NCI-H2029 (cell line): ENCODE measurements at regions not wholly inside any gene's neighbourhood (a gene's known extent, or its start where the extent isn't known, plus 50 kb on each side); places are given as distances from the start of the nearest gene placed in this dataset.

Source experiments
- DNase-seq: peaks from one replicate; lab custom pipeline; 2025; lab: John Stamatoyannopoulos, UW

DNA sequence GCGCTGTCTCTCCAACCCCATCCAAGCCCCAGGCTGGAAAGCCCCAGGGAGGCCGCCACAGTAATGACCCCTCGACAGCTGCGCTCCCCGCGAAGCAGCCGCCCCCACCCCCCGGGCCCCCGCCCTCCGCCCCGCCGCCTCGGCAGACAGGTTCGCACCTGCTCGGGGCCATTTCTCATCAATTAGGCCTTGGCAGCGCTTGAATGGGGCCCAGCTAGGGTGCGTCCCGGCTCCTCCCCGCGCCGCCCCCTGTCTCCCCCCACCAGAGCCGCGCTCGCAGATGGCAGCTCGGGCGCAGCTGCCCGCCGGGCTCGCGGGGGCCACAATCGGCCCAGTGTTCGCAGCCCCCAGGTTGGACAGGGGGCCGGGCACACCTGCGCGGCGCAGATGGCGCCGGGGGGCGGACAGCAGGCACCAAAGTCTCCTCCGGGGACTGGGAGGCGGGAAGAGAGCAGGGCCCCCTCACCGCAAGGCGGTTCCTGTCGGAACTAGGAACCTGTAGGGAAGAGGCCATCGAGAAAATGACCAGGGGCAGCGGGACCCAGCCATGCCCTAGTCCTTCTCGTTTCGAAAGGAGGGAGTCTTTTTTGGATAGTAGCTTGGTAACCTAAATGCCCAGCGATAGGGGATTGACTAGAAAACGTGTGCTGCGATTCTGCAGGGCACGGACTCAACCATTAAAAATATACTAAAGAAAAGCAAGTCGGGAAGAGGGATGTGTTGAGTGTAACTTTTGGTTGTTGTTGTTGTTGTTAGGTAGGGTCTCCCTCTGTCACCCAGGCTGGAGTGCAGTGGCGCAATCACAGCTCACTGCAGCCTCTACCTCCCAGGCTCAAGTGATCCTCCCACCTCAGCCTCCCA is 83.2 kb upstream of the EYA2 start:
- peak; percentile 33 for DNase-seq

DNA sequence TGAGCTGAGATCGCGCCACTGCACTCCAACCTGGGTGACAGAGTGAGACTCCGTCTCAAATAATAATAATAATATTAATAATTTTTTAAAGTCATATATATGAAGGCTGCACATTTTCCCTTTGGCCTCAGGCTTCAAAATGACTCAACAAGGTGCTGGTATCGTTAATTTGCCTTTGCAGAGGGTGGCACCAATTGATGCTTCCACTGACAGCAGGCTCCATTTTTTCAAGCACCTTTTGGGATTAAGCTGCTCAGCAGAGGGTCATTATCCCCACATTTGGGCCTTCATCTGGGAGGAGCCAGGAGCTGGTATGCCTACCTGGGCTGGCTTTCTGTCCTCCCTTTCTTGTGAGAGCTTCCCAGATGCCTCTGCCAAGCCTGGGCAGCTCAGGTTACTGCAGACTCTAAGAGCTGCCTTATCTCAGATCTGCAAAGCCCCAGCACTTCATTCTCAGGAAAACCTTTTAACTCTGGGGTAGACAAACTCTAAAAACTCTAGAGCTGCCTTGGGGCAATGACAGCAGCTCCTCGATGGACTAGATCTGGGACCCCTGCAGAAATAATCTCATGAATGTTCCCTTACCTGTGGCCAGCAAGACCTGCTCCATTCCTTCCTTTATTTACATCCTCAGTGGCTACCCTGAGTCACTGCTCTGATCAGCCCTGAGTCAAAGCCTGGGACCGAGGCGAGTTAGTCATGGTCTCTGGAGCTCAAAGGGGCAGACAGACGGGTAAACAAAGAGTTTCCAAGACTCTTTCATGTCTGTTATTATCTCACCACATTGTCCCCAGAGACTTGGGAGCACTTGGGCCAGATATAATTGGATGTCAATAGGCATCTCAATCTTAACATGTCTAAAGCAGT is 80.0 kb upstream of the EYA2 start:
- no peak for DNase-seq

DNA sequence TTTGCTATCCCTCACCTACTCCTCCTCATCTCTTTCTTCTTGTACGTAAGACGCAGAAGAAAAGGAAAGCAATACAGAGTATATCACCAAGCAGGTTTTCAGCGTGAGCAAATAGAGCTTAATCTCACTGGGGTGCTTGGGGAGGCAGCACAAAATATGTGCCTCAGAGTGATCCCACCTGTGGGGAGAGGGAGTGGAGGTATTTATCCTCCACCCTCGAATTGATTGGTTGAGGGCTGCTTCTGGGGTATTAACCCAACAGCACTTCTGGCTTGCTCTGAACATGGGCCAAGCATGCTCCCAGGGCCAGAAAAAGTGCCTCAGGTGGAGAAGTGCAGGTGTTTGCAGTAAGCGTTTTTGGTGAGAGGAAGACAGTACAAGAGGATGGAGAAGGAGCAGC is 78.5 kb upstream of the EYA2 start:
- no peak for DNase-seq

DNA sequence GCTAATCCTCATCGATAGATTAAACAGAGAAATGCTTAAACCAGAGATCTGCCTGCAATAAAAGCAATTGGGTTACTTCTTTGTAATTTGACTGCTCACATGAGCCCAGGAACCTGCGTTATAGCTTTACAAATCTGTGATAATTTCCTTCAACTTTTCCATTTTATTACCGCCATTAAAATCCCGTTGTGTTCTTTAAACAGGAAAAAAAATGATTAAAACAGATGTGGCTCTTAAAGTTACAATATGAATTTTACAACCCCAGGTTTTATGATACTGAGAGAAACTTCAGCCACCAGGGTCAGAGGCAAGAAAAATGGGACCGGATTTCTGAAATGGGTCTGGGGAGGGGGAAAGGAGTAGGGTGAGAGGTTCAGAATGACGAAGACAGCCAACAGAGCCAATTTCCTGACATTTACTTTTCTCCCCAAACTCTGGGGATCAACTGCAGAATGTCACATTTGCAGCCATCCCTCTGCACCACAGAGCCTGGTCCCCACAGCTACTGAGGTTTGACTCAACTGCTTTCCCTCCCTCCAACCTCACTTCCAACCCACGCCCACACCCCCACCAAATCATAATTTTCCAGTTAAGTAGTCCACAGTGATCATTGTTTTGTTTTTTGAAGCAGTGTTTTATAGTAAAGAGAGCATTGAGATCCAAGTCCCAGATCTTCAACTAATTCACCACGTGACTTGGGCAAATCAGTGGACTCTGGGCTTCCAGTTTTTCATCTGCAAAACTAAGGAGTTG is 77.6 kb upstream of the EYA2 start:
- DNase-seq, result no peak

DNA sequence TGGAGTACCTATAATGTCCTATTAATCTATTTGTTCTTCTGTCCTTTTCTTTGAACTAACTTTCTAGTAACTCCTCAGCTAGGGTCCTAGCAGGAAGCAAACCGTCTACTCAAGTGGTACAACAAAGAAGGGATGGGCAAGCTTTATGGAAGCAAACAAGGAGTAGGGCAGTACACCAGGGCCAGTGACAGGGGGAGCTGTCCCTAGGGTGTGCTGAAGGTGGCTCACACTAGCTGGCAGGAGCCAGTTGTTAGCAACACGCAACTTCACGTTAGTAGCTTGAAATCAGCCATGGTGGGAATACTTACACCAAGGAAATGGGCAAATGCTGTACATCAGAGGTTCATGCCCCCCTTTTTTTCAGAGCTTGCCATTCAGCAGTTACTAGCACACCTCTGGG is 74.0 kb upstream of the EYA2 start:
- DNase-seq, result no peak

DNA sequence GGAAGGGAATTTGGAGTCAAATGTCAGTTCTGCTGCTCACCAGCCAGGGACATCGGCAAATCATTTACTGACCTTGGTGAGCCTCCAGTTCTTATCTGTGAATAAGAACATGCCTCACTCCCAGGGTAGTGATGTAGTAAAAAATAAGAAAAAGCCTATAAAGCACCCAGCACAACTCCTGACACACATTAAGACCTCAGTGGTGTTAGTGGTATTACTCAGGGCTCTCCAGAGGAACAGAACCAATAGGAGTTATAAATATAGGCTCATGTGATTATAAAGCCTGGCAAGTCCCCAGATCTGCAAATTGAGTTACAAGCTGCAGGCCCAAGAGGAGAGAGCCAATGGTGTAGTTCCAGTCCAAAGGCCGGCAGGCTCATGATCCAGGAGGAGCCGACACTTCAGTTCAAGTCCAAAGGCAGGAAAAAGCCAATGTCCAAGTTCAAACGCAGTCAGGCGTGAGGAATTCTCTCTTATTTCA is 71.3 kb upstream of the EYA2 start:
- no peak for DNase-seq

DNA sequence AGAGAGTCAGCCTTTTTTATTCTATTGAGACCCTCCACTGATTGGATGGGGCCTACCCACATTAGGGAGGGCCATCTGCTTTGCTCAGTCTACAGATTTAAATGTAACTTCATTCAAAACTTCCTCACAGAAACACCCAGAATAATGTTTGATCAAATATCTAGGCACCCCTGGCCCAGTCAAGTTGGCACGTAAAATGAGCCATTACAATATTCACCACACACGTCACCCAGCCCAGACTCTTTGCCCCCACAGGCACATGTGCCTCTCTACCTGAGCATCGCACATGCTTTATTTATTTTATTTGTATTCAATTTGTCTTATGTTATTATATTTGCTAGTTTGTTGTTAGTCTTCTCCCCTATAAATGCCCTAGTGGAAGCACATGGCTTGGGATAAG is 70.9 kb upstream of the EYA2 start:
- DNase-seq, result no peak

DNA sequence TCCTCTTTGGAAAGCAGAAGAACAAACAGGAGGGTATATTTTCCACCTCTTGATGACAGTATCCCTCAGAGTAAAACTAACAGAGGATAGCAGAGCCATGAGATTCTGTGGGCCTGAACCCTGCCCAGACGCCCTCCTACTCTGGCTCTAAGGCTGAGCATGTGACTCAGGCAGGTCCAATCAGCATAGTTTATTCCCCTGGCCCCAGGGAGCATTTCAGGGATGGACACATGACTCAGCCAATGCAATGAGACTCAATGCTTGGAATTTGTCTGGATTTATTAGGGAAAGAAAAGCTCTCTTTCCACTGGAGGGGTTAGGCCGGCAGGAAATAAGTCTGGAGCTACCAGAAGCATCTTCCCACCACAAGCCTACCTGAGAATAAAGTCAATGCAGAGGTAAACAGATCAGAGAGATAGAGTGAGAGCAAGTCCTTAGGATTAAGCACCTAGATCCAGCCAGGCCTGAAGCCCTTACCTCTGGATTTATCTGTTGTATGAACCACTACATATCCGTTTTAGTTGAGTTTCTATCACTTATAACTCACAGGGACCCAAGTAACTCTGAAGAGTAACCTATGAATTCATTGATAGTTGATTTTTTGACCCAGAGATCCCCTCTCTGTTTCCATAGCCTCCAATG is 68.2 kb upstream of the EYA2 start:
- no peak for DNase-seq

DNA sequence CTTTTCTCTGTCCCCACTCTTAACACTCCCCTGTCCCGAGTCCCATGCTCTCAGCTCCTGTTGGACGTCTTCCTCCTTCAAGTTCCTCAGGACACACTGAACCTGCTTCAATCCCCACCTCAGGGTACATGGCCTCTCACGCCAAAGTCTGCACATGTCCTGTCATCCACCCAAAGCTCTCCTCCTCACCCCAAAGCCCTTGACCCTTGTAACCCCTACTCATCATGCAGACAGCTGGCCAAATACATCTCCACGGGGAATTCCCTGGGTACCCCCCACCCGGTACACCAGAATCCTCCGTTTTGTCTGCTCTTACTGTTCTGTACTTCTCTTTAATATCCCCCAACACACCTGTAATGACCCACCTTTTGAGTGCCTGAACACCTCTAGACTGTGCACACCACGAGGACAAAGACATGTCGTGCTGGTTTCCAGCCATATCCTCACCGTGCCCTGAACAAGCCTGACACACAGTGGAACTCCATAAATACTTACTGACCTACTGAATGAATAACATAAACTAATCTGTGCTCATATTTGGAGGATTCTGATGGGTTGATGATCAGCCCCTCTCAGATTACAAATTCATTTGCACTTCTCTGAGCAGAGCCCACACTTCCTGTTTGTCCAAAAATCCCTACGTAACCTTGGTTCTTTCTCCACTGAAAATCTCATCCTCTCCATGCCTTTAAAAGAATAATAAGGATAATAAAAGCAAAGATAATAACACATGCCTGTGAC is 66.8 kb upstream of the EYA2 start:
- no peak for DNase-seq

DNA sequence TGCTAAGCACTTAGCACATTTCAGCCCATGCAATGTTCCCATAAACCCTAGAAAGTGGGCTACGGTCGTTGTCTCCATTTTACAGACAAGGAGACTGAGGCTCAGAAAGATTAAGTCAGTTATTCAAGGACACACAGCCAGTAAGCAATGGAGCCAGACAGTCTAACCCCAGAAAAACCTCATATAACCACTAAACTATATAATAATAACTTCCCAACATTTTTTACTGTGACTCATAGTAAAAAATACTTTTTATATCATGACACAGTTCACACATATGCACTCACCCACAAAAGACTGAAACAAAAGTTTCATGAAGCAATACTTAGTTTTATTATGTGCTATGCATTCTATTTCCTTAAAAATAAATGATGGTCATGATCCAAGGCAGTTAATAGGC is 66.2 kb upstream of the EYA2 start:
- DNase-seq, result no peak

DNA sequence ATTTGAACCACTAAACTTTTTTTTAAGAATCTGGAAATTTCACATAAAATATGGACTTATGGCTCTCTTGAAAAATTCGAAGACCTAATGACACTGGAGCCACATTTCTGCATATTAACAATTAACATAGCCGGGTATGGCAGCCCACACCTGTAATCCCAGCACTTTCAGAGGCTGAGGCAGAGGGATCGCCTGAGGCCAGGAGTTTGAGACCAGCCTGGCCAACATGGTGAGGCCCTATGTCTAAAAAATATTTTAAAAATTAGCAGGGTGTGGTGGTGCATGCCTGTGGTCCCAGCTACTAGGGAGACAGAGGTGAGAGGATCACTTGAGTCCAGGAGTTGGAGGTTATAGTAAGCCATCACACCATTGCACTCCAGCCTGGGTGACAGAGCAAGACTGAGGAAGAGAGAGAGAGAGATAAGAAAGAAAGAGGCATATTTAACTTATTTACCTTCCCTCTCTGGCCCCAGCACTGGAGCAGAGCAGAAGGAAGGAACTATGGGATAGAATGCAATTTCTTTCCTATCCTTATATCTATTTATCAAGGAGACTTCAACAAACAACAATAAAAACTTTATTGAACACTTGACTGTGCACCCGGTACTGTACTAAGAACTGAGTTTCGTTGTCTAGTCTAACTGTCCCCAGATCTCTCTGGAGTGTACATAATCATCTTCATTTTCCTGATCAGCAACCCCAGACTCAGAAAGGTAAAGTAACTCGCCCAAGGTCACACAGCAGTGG is 63.6 kb upstream of the EYA2 start:
- no peak for DNase-seq

DNA sequence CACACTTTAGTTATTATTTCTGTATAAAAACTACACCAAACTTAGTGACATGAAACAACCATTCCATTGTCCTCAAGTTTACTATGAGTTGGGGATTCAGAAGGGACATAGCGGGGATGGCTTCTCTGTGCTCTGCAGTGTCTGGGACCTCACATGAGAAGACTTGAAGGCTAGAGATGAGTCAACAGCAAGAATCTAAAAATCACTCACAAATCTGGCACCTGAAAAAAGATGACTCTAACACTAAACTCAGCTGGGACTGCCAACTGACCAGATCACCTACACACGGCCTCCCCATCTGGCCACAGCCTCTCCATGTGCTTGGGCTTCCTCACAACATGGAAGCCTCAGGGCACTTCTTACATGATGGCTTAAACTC is 63.0 kb upstream of the EYA2 start:
- DNase-seq, result no peak

DNA sequence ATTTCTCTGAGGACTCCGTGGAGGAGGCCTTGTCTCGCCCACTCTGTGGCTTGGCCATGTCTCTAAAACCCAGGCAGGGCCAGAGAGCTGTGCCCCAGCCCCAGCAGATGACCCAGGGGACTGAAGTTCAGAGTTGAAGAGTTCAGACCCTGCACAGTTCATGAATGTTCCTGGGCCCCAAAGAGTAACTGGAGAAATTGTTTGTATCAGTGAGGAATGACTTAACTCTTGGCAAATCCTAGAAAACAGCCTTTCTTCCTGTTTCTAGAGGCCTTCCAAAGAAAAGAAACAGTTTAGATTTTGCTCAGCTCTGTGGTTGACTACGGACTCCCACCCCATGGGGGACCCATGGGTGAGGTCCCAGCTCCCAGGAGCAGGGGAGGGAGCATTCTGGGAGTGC is 62.1 kb upstream of the EYA2 start:
- DNase-seq, result no peak

DNA sequence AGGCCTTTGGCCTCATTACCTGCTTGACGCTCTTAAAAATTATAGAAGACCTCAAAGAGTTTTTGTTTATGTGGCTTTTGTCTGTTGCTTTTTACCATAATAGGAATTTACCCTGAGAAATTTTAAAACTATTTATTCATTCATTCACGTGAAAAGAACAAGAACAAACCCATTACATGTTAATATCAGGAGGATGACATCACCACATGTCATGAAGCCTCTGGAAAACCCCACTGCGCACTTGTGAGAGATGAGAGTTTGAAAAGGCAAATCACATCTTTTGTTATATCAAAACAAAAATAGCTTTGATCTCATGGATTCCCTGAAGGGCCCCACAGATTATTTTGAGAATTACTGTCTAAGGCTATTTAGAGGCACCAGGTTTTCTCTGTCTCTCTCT is 61.3 kb upstream of the EYA2 start:
- no peak for DNase-seq

DNA sequence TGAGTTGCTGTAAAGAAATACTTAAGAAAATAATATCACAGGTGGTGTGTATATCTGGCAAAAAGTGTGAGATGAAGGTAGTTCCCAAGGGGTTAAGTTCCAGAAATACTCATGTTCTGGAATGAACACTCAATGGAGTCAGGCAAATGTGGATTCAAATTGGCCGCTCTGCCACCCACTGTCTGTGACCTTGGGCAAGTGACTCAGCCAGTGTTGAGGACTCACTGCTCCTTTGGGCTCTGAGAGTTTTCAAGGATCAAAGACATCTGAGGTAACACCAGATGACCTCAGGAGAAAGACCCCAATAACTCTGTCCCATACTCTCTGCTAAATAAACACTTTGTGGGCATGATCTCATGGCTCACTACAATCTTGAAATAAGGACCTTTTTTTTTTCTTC is 59.2 kb upstream of the EYA2 start:
- DNase-seq, result no peak

DNA sequence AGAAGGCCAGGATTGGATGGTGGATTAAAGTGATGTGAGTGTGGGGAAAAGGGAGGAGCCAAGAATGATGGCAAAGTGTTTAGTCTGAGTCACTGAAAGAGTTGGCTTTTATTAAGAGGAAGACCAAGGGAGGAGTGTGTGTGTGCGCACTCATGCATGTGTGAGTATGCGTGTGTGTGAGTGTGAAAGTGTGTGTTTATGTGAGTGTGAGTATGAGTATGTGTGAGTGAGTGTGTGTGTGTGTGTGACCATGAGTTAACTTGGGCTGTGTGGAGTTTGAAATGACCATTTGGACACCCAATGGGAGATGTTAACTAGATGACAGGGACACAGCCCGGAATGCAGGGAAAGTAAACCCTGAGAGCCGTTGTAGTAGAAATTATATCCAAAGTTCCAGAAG is 57.6 kb upstream of the EYA2 start:
- DNase-seq, result no peak

DNA sequence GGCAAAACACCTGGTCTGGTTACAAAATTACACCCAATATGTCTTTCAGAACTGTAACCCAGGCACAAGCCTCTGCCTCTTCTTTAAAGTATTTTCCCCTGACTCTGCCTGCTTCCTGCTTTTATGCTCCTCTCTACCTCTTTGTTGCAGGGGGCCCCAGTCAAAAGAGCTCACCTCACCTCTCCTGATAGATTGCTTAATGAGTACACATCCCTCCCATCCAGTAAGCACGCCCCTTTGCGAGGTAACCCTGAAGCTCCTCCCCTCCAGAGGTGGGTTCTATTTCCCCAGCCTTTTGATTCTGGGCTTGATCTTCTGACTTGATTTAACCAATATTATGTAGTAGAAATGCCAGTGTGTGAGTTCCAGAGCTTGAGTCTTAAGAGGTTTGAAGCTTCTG is 56.6 kb upstream of the EYA2 start:
- DNase-seq, result no peak

DNA sequence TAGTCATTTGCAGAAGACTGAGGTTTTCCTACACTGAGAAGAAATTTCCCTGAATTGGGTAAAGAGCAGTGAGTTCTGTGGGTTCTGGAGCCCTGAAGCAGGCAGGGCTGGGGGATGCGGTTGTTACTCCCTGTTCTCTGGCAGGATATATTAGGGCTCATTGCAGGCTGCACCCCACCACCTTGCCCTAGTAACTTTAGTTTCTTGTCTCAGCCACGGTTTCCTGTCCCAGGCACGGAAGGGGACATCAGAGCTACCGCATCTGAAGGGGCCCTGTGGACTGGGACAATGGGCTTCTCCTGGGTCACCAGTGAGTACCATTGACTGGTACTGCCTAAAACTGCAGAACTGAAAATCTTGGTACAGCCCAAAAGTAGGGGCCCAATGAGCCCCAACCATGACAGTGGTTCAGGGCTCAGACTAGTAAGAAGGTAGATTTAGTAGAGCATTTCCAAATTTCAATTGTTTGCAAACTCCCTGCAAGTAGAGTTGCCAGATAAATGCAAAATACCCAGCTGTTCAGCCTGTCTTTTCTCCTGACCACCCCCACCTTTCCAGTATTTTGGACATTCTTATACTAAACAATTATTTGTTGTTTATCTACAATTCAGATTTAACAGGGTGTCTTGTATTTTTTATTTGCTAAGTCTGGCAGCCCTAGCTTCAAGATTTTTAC is 54.5 kb upstream of the EYA2 start:
- DNase-seq, result no peak
